Fibroblast of mammary gland (primary cell): ENCODE measurements at regions not wholly inside any gene's neighbourhood (a gene's known extent, or its start where the extent isn't known, plus 50 kb on each side); places are given as distances from the start of the nearest gene placed in this dataset.

Experiments used
- DNase-seq: peaks from one replicate; pipeline ENCODE4 v3.0.0-alpha.2; 2010; ENCODE audit warnings: low read depth
- H3K4me3 ChIP-seq: 2 replicates; pipeline ENCODE4 v1.5.1; 2011; ENCODE audit warnings: low read depth, mild to moderate bottlenecking, low read length, moderate library complexity; ENCODE audit not compliant: control insufficient read depth
- TF ChIP-seq, protein P1 (sequence below): conservative IDR thresholded peaks from 2 replicates; pipeline ENCODE4 v1.5.1; 2011; ENCODE audit warnings: low read depth, low read length, inconsistent platforms; ENCODE audit not compliant: control insufficient read depth, insufficient read depth

DNA sequence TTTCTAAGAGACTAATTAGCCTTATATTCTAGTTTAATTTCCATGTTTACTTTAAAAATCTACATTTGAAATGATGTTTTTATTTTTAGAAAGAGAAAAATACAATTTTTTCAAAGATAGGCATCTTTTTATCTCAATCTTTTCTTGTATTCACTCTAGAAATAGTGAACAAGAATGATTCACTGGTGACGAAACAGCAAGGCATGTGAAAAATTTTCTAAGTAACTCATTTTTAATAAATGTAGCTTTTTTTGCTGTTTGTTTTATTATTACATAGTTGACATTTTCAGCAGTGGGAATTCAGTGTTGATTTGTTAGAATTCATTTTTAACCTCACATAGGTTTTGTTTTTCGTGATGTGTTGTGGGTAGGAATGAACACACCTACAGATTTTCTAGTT, 1226.4 kb downstream of the NSUN3 start:
- H3K4me3 ChIP-seq: no peak overlapping the region
- peak; percentile 22 for DNase-seq
- TF ChIP-seq, protein P1, sequence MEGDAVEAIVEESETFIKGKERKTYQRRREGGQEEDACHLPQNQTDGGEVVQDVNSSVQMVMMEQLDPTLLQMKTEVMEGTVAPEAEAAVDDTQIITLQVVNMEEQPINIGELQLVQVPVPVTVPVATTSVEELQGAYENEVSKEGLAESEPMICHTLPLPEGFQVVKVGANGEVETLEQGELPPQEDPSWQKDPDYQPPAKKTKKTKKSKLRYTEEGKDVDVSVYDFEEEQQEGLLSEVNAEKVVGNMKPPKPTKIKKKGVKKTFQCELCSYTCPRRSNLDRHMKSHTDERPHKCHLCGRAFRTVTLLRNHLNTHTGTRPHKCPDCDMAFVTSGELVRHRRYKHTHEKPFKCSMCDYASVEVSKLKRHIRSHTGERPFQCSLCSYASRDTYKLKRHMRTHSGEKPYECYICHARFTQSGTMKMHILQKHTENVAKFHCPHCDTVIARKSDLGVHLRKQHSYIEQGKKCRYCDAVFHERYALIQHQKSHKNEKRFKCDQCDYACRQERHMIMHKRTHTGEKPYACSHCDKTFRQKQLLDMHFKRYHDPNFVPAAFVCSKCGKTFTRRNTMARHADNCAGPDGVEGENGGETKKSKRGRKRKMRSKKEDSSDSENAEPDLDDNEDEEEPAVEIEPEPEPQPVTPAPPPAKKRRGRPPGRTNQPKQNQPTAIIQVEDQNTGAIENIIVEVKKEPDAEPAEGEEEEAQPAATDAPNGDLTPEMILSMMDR: no peak

DNA sequence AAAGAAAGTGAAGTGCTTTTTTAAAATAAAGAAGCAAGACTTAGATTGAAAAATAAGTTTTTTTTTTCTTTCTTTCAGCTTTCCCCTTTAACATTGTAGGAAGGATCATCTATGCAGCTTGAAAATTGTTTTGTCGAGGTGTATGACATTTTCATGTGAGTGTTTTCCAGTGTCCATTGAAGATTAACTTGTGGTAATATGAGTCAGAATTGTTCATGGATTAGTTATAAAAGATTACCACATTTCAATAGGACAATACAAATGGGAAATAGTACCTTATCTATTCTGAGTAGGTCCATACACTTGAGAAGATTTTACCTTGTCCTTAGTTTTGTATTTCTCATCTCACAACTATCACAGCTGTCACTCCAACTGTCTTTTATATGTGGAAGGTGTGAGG, 1234.7 kb downstream of the NSUN3 start:
- DNase-seq: no peak
- no peak overlapping the region for H3K4me3 ChIP-seq
- TF ChIP-seq, protein P1: no peak

DNA sequence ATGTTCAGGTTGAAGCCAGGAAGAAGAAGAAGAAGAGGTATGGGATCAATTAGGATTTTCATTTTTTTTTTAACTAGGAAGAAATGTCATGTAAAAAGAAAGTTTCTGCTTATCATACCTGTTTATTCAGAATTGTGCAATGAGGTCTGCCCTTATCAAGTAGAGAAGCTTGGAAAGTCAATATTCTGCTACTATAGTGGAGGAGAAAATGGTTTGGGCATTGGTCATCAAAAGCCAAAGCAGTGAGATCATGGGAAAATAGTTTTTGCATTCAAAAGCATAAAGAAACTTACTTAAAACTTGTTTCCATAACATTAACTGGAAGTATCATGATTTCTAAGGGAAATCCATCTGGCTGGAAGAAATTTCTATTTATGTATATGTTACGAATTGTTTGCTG, 1239.2 kb downstream of the NSUN3 start:
- TF ChIP-seq, protein P1: no peak
- H3K4me3 ChIP-seq: no peak overlapping the region
- DNase-seq: no peak

DNA sequence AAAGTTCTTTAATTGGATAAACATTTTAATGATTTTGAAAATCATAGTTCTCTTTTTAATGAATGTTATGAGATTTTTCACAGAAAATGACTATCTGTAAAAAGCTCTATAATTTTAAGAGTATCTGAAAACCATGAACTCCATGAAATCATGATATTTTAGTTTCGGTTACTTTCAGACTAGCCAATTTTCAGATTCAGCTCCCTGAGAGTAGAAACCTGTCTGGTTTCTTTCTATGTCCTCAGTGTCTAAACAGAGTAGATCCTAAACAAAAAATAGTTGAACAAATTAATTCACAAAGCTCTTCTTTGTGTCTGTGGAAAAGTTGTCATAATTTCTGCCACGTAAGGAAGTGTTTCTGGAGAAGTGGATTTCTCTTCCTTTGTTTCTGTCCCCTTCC, 1247.7 kb downstream of the NSUN3 start:
- TF ChIP-seq, protein P1: no peak
- H3K4me3 ChIP-seq: no peak overlapping the region
- DNase-seq: no peak

DNA sequence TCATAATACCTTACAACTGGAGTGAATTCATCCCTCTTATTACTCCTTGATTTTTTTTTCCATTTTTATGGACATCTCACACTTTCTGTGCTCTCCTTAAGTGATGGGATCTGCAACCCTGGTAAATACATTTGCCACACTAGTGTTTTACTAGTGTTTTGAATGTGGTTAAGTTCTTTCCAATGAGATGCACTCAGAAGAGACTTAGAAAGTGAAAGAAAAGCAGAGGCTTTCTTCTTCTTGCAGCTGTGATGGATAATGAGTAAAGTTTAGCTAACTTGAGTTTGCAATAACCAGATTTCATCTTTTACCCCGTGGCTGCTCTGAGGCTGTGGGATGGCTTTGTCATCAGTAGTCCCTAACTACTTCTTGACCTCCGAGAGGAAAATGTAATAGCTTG, 1248.4 kb downstream of the NSUN3 start:
- TF ChIP-seq, protein P1: no peak
- H3K4me3 ChIP-seq: no peak overlapping the region
- DNase-seq: no peak

DNA sequence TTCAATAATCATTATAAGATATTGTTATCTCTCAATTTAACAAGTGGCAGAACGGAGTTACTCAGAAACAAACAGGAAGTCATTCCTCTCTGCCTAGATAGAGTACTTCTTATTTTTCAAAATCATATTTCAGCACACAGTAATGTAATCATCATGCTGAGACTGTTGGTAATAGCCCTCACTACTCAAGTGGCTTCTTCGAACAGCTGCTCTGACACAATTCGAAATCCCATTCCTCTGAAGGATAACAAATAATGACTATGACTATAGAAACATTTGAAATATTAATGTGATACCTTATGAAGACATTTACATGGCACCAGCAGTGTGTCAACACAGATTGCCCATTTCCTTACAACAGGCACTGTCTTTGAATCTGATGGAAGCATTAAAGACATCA, 1249.8 kb downstream of the NSUN3 start:
- DNase-seq: no peak
- no peak overlapping the region for H3K4me3 ChIP-seq
- TF ChIP-seq, protein P1: no peak

DNA sequence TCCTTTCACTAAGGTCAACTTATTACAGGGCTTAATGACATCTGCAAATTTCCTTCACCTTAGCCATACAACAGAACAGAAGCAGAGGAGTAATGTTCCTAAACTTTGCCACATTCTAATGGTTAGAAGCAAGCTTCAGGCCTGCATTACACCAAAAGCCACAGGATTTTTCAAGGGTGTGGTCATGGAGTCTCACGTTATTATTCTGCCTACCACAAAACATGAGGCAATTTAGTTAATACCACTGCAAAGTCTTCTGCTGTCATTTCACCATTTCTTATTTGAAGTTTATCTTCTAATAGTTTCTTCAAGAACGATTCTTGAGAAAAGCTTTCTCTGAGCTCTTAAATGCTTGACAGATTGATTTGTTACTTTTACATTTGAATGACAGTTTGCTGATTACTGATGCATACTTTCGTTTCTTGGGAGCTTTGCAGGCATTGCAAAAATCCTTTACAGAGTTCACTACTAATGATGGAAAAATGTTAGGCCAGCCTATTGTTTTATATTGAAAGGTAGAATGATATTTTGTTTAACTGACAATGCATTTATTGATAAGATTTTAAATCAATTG, 1257.1 kb downstream of the NSUN3 start:
- TF ChIP-seq, protein P1: no peak
- DNase-seq: no peak
- no peak overlapping the region for H3K4me3 ChIP-seq
